Naive thymus-derived CD8-positive, alpha-beta T cell (primary cell): ENCODE measurements at regions not wholly inside any gene's neighbourhood (a gene's known extent, or its start where the extent isn't known, plus 50 kb on each side); places are given as distances from the start of the nearest gene placed in this dataset.
"Not testable (repeated sequence)": the region's sequence is repeated elsewhere in the genome, so short reads cannot be mapped to it uniquely, and the experiment has no call there.

Experiments
- ATAC-seq, 2 donors: fragments of 150-1000 bp; cut with Tn5 transposase in 1 of 2; sonication (Bioruptor Pico), chemical (Tn5 transposase) in 1 of 2; 1 replicate in 1 of 2; 2 replicates in 1 of 2; pipeline ENCODE4 v1.10.0; 2021; ENCODE audit warnings: mild to moderate bottlenecking in 2 of 2, moderate library complexity in 2 of 2
- POLR2A ChIA-PET: fragments of 350-600 bp; sonication (Branson Sonifier 250); formaldehyde crosslinking; loops from one replicate; lab custom pipeline; 2021; ENCODE audit warnings: antibody characterized with exemption; lab: Charles Lee
- DNase-seq, 10 donors: peaks; one replicate each; pipeline versions ENCODE4 v3.0.0 to v3.0.0-alpha.2; 2020 to 2022
- H3K27ac Mint-ChIP-seq, 10 donors: one replicate each; pipeline ENCODE4 v1.8.0; 2020 to 2022; ENCODE audit warnings: mild to moderate bottlenecking in 10 of 10, mixed read lengths in 10 of 10, moderate library complexity in 4 of 10, inconsistent platforms in 1 of 10
- H3K27me3 Mint-ChIP-seq, 5 donors: one replicate each; pipeline ENCODE4 v1.8.0; 2021 to 2022; ENCODE audit warnings: mixed read lengths in 5 of 5
- H3K36me3 Mint-ChIP-seq, 3 donors: one replicate each; pipeline ENCODE4 v1.8.0; 2020 to 2022; ENCODE audit warnings: mixed read lengths in 3 of 3, mild to moderate bottlenecking in 2 of 3, inconsistent platforms in 1 of 3
- H3K4me1 Mint-ChIP-seq, 4 donors: one replicate each; pipeline ENCODE4 v1.8.0; 2021 to 2022; ENCODE audit warnings: mixed read lengths in 4 of 4
- H3K4me3 Mint-ChIP-seq, 10 donors: one replicate each; pipeline ENCODE4 v1.8.0; 2020 to 2022; ENCODE audit warnings: mild to moderate bottlenecking in 10 of 10, mixed read lengths in 10 of 10, moderate library complexity in 6 of 10, inconsistent platforms in 1 of 10
- H3K9me3 Mint-ChIP-seq, 9 donors: one replicate each; pipeline ENCODE4 v1.8.0; 2020 to 2022; ENCODE audit warnings: mixed read lengths in 9 of 9, mild to moderate bottlenecking in 3 of 9, inconsistent platforms in 1 of 9, moderate library complexity in 1 of 9

DNA sequence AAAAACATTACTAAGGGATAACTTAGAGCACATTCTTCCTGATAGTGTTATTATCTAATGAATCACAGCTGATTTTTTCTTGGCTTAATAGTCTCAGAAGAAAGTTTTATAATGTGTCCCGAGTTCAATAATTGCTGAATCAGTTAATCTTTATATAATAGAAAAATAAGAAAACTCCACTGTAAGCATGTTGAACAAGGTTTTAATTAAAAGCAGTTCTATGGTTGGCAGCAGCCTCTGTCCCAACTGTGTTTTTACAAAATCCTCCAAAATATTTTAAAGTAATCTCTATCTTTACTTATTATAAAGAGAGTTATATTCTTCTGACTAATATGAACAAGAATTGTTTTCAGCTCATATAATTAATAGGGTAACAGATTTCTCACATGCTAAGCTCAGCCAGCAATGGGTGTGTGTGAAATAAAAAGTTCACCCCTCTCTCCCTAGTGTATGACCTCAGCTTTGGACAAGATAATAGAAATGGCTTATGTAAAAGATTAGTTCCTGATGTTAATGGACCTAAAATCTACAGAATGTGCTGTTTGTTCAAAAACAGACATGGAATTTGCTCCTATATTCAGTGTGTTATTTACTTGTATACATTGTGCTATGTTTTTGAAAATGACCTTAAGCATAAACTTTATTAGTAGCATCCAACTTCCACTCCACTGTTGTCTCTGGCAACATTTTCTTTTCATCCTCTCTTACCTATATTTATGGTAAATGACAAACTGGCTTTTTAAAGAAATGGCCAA, 67.1 kb upstream of the DCN start:
- peaks cover 0 to 12% (median 5%) of the 10 kb centered on the region in 9 donors for H3K9me3 Mint-ChIP-seq
- no peaks in the 10 kb centered on the region for H3K4me1 Mint-ChIP-seq
- no peaks in the 10 kb centered on the region for H3K36me3 Mint-ChIP-seq
- POLR2A ChIA-PET, result no interaction called here
- no peak for ATAC-seq
- no peak overlapping the region for H3K4me3 Mint-ChIP-seq
- H3K27ac Mint-ChIP-seq, result no peak overlapping the region
- DNase-seq, result no peak
- H3K27me3 Mint-ChIP-seq, result peaks cover 0 to 8% (median 3%) of the 10 kb centered on the region in 5 donors

DNA sequence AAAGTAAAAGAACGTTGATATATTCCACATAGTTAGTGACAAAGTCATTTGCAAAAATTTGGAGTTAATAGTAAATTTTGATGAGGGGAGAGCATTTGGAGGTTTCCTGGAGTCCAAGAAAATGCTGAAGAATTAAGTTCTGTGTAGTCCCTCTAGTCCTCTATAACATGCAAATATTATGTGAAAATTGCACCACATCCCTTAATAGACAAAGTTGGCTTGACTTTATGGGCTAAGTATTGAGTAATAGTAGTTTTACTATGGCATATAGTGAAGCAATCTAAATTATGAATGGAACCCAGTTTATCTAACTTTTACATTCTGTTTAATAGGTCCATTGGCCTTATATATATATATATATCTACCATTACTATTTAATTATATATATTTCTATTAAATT, 66.4 kb upstream of the DCN start:
- ATAC-seq, result no peak
- POLR2A ChIA-PET, result no interaction called here
- Mint-ChIP-seq H3K27ac (no peak overlapping the region), H3K9me3 (peaks cover 0 to 18% (median 5%) of the 10 kb centered on the region in 9 donors), H3K27me3 (peaks cover 0 to 6% (median 3%) of the 10 kb centered on the region in 5 donors), H3K36me3 (peaks cover 0 to 1% (median 0%) of the 10 kb centered on the region in 3 donors), H3K4me3 (no peak overlapping the region), H3K4me1 (no peaks in the 10 kb centered on the region)
- DNase-seq, result no peak

DNA sequence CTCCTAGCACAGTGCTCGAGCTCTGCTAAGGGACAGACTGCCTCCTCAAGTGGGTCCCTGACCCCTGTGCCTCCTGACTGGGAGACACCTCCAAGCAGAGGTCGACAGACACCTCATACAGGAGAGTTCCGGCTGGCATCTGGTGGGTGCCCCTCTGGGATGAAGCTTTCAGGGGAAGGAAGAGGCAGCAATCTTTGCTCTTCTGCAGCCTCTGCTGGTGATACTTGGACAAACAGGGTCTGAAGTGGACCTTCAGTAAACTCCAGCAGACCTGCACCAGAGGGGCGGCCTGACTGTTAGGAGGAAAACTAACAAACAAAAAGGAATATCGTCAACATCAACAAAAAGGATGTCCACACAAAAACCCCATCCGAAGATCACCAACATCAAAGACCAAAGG, 60.6 kb upstream of the DCN start:
- DNase-seq, H3K4me1 Mint-ChIP-seq, H3K36me3 Mint-ChIP-seq, H3K27ac Mint-ChIP-seq, H3K27me3 Mint-ChIP-seq, POLR2A ChIA-PET, ATAC-seq, H3K4me3 Mint-ChIP-seq: not testable (repeated sequence)
- peaks cover 0 to 26% (median 7%) of the 10 kb centered on the region in 9 donors for H3K9me3 Mint-ChIP-seq

DNA sequence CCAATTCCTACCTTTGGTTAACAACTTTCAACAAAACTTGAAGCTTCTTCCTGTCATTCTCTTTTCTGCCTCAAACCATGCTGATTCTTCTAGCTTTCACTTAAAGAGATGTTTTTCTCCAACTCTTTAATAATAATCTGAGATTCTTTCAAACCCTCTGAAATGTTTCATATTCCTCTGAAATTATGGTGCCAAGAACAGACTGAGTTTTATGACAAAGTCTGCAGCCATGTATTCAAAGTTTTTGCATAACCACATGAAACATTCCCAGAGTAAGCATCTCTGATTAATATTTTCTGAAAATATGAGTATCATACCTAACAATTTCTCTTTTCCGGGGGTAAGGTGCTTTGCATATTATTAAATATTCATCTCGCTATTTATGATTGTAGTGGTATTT, 59.1 kb upstream of the DCN start:
- H3K4me1 Mint-ChIP-seq, result peaks cover 0 to 1% (median 0%) of the 10 kb centered on the region in 4 donors
- POLR2A ChIA-PET, result no interaction called here
- H3K4me3 Mint-ChIP-seq, result no peak overlapping the region
- no peak overlapping the region for H3K27ac Mint-ChIP-seq
- H3K9me3 Mint-ChIP-seq, result peaks cover 0 to 26% (median 7%) of the 10 kb centered on the region in 9 donors
- peaks cover 0 to 6% (median 0%) of the 10 kb centered on the region in 3 donors for H3K36me3 Mint-ChIP-seq
- no peak for DNase-seq
- ATAC-seq, result no peak
- peaks cover 0 to 5% (median 2%) of the 10 kb centered on the region in 5 donors for H3K27me3 Mint-ChIP-seq

DNA sequence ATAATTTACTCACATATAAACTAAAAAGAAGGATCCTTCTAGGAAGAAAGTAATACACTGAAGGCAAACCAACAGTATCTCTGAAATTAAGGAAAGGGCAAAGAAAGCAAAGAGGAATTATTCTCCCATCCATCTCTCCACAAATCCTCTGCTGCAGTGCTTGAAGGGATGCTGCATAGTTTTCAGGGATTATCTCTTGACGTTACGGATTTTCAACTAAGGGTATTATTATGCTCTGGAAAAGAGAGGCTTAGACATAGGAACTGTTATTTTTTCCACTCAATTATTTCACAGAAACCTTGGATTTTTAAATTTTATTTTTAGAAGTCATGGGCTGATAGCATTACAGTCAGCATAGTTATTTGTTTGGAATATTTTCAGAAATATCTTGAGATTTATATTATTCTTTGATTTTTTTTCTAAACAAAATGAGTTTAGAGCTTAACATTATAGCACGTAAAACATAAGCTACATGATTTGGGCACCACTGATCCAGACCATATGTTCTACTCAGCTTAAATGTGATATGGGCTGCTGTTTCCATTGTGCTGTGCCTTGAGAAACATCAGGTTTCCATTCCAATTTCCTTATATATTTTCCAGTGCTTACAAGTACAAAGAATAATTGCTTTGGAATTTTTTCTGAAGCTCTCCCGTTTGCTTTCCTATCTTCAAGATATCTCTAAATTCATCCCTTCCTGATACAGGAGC, 57.9 kb upstream of the DCN start:
- ATAC-seq (no peak), DNase-seq (no peak)
- Mint-ChIP-seq H3K9me3 (peaks cover 0 to 22% (median 7%) of the 10 kb centered on the region in 9 donors), H3K36me3 (peaks cover 0 to 6% (median 0%) of the 10 kb centered on the region in 3 donors), H3K4me3 (no peak overlapping the region), H3K4me1 (peaks cover 0 to 1% (median 0%) of the 10 kb centered on the region in 4 donors), H3K27me3 (peaks cover 0 to 5% (median 2%) of the 10 kb centered on the region in 5 donors), H3K27ac (no peak overlapping the region)
- POLR2A ChIA-PET, result no interaction called here

DNA sequence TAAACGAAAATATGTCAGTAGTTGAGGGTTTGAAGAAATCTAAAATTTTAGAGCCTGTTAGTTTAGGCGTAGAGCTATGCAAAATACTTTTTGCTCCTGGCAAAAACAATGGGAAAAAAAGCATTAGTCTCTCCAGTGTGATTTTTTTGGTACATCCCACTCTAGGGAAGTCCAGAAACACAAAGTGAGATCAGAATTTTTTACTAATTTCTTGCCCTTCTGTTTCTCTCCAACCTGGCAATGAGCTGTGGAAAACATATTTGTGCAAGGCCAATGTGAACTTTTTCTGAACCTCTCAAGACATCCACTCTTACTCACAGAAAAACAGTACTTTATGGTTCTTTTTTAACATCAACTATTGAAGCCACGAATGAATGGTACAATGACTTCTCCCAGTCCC, 56.9 kb upstream of the DCN start:
- no peak for ATAC-seq
- H3K27ac Mint-ChIP-seq, result no peak overlapping the region
- peaks cover 0 to 13% (median 3%) of the 10 kb centered on the region in 9 donors for H3K9me3 Mint-ChIP-seq
- peaks cover 0 to 5% (median 2%) of the 10 kb centered on the region in 5 donors for H3K27me3 Mint-ChIP-seq
- H3K36me3 Mint-ChIP-seq, result peaks cover 0 to 6% (median 0%) of the 10 kb centered on the region in 3 donors
- POLR2A ChIA-PET, result interaction anchor here (0.6 kb wide), 1 partner anchor 11 kb away, joined by 3 read pairs; no protein-coding TSS in a partner anchor
- peaks cover 0 to 1% (median 0%) of the 10 kb centered on the region in 4 donors for H3K4me1 Mint-ChIP-seq
- no peak for DNase-seq
- no peak overlapping the region for H3K4me3 Mint-ChIP-seq
